Trophoblast cell (in vitro differentiated cells and primary cell): ENCODE measurements at regions not wholly inside any gene's neighbourhood (a gene's known extent, or its start where the extent isn't known, plus 50 kb on each side); places are given as distances from the start of the nearest gene placed in this dataset.

Experiments
- DNase-seq, 2 donors: peaks; one replicate each; pipeline ENCODE4 v3.0.0-alpha.2; 2016
- H2AFZ ChIP-seq: 2 replicates; pipeline ENCODE4 v1.6.1; 2013; ENCODE audit warnings: low read length, moderate library complexity, mild to moderate bottlenecking; ENCODE audit not compliant: insufficient read depth, poor library complexity
- H2AK5ac ChIP-seq: 2 replicates; pipeline ENCODE4 v1.6.1; 2013; ENCODE audit warnings: mild to moderate bottlenecking, low read length
- H2BK120ac ChIP-seq: 2 replicates; pipeline ENCODE4 v1.6.1; 2013; ENCODE audit warnings: low read length, mild to moderate bottlenecking, moderate library complexity; ENCODE audit not compliant: insufficient read depth, poor library complexity
- H2BK12ac ChIP-seq: 2 replicates; pipeline ENCODE4 v1.6.1; 2013; ENCODE audit warnings: mild to moderate bottlenecking, low read length, moderate library complexity
- H2BK5ac ChIP-seq: 2 replicates; pipeline ENCODE4 v1.6.1; 2013; ENCODE audit warnings: low read length, low read depth, moderate library complexity, mild to moderate bottlenecking; ENCODE audit not compliant: poor library complexity
- H3K14ac ChIP-seq: 2 replicates; pipeline ENCODE4 v1.6.1; 2013; ENCODE audit warnings: mild to moderate bottlenecking, low read length
- H3K18ac ChIP-seq: 2 replicates; pipeline ENCODE4 v1.6.1; 2013; ENCODE audit warnings: mild to moderate bottlenecking, low read length
- H3K23ac ChIP-seq: 2 replicates; pipeline ENCODE4 v1.6.1; 2013; ENCODE audit warnings: low read length
- H3K27ac ChIP-seq: 2 replicates; pipeline ENCODE4 v1.5.1; 2013; ENCODE audit warnings: low read depth, mild to moderate bottlenecking, inconsistent platforms, low read length, moderate library complexity
- H3K27me3 ChIP-seq: 2 replicates; pipeline ENCODE4 v1.6.1; 2013; ENCODE audit warnings: inconsistent platforms, mild to moderate bottlenecking, low read length, moderate library complexity; ENCODE audit not compliant: insufficient read depth
- H3K36me3 ChIP-seq, 2 experiments: 1 replicate in 1 of 2; 2 replicates in 1 of 2; pipeline ENCODE4 v1.6.1; 2013; ENCODE audit warnings: low read length in 2 of 2, mild to moderate bottlenecking in 2 of 2, moderate library complexity in 1 of 2; ENCODE audit not compliant: insufficient read depth in 2 of 2, control insufficient read depth in 1 of 2
- H3K4ac ChIP-seq: 2 replicates; pipeline ENCODE4 v1.6.1; 2013; ENCODE audit warnings: low read depth, mild to moderate bottlenecking, low read length, moderate library complexity
- H3K4me1 ChIP-seq, 2 experiments: 1 replicate in 1 of 2; 2 replicates in 1 of 2; pipeline ENCODE4 v1.6.1; 2013; ENCODE audit warnings: low read length in 2 of 2, mild to moderate bottlenecking in 2 of 2, moderate library complexity in 1 of 2; ENCODE audit not compliant: insufficient read depth in 2 of 2, control insufficient read depth in 1 of 2
- H3K4me2 ChIP-seq: 2 replicates; pipeline ENCODE4 v1.6.1; 2013; ENCODE audit warnings: inconsistent platforms, mild to moderate bottlenecking, low read length, moderate library complexity
- H3K4me3 ChIP-seq: 2 replicates; pipeline ENCODE4 v1.5.1; 2013; ENCODE audit warnings: mild to moderate bottlenecking, low read depth, low read length, inconsistent platforms
- H3K79me1 ChIP-seq: one replicate; pipeline ENCODE4 v1.6.1; 2013; ENCODE audit warnings: low read length
- H3K79me2 ChIP-seq: 2 replicates; pipeline ENCODE4 v1.6.1; 2013; ENCODE audit warnings: low read length, mild to moderate bottlenecking; ENCODE audit not compliant: control insufficient read depth, insufficient read depth, poor library complexity
- H3K9ac ChIP-seq: 2 replicates; pipeline ENCODE4 v1.6.1; 2013; ENCODE audit warnings: mild to moderate bottlenecking, low read length
- H3K9me3 ChIP-seq: 2 replicates; pipeline ENCODE4 v1.6.1; 2013; ENCODE audit warnings: low read depth, mild to moderate bottlenecking, control low read depth, inconsistent platforms, low read length; ENCODE audit not compliant: insufficient read depth
- H4K12ac ChIP-seq: 2 replicates; pipeline ENCODE4 v1.6.1; 2013; ENCODE audit warnings: low read depth, mild to moderate bottlenecking, low read length, moderate library complexity
- H4K8ac ChIP-seq: 2 replicates; pipeline ENCODE4 v1.6.1; 2013; ENCODE audit warnings: low read depth, mild to moderate bottlenecking, low read length, moderate library complexity
- H4K91ac ChIP-seq: one replicate; pipeline ENCODE4 v1.6.1; 2013; ENCODE audit warnings: low read depth, mild to moderate bottlenecking, low read length, moderate library complexity
- WGBS: extraction: QIAGEN DNeasy Blood & Tissue Kit; methylation state at CpG from one replicate; pipeline ENCODE4 v1.1.7; 2013; ENCODE audit warnings: missing lambda C conversion rate; ENCODE audit not compliant: insufficient read length, insufficient coverage; ENCODE audit errors: extremely low coverage; 5-methylcytosine and 5-hydroxymethylcytosine counted together

- Histone ChIP-seq H3K4ac (no peak overlapping the region), H3K18ac (no peak overlapping the region), H3K9me3 (no peaks in the 10 kb centered on the region), H3K79me2 (no peaks in the 10 kb centered on the region), H2BK120ac (no peak overlapping the region), H3K4me2 (no peak overlapping the region), H3K27ac (no peak overlapping the region), H2AFZ (no peak overlapping the region), H3K23ac (no peak overlapping the region), H3K9ac (no peak overlapping the region), H3K27me3 (no peaks in the 10 kb centered on the region), H4K8ac (no peak overlapping the region), H3K4me3 (no peak overlapping the region), H2AK5ac (no peak overlapping the region), H3K36me3 (no peaks in the 10 kb centered on the region), H3K79me1 (no peaks in the 10 kb centered on the region), H2BK12ac (no peak overlapping the region), H4K12ac (no peak overlapping the region), H3K14ac (no peak overlapping the region), H4K91ac (no peak overlapping the region), H2BK5ac (no peak overlapping the region), H3K4me1 (no peaks in the 10 kb centered on the region)
- no peak for DNase-seq
- WGBS: no CpG with 5 or more reads among the region's 10 CpGs
Measured at GRCh38 chr1:30588311-30589073, 134.9 kb downstream of the MATN1 start.

- Histone ChIP-seq H3K27me3 (no peaks in the 10 kb centered on the region), H3K18ac (no peak overlapping the region), H3K79me1 (no peaks in the 10 kb centered on the region), H3K4me1 (no peaks in the 10 kb centered on the region), H3K27ac (no peak overlapping the region), H3K9me3 (no peaks in the 10 kb centered on the region), H3K4ac (no peak overlapping the region), H3K23ac (no peak overlapping the region), H2BK12ac (no peak overlapping the region), H2AK5ac (no peak overlapping the region), H3K9ac (no peak overlapping the region), H3K4me2 (no peak overlapping the region), H2BK120ac (no peak overlapping the region), H3K79me2 (no peaks in the 10 kb centered on the region), H2BK5ac (no peak overlapping the region), H3K14ac (no peak overlapping the region), H4K8ac (no peak overlapping the region), H4K12ac (no peak overlapping the region), H3K4me3 (no peak overlapping the region), H2AFZ (no peak overlapping the region), H4K91ac (no peak overlapping the region), H3K36me3 (no peaks in the 10 kb centered on the region)
- no CpG with 5 or more reads among the region's 7 CpGs for WGBS
- DNase-seq: no peak
Measured at GRCh38 chr1:30586671-30587070, 136.7 kb downstream of the MATN1 start.

DNA sequence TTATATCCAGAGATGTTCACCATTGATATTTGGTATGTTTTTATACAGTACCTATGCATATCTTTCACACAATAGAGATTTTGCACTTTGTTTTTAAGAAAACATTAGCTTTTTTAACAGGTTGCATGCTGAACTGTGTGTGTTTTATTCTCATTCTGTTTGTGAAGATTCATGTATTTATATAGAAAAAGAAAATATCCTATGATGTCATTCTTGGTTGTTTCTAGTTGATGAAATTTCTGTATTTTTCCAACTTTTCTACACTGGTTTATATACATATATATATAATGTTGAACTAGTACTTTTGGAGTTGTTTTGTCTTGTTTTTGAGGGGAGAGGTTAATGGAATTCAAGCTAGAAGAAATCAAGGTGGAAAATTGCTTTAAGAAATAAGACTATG lies 143.8 kb downstream of the MATN1 start:
- no peak overlapping the region for H4K91ac ChIP-seq
- H3K14ac ChIP-seq: no peak overlapping the region
- H2BK12ac ChIP-seq: no peak overlapping the region
- DNase-seq: no peak
- no peak overlapping the region for H3K18ac ChIP-seq
- no peaks in the 10 kb centered on the region for H3K79me2 ChIP-seq
- H3K4me2 ChIP-seq: no peak overlapping the region
- H3K23ac ChIP-seq: no peak overlapping the region
- no peak overlapping the region for H2BK5ac ChIP-seq
- no peak overlapping the region for H3K27ac ChIP-seq
- H3K27me3 ChIP-seq: no peaks in the 10 kb centered on the region
- H3K4ac ChIP-seq: no peak overlapping the region
- H3K9ac ChIP-seq: no peak overlapping the region
- no peak overlapping the region for H4K8ac ChIP-seq
- no peak overlapping the region for H3K4me3 ChIP-seq
- H2AK5ac ChIP-seq: no peak overlapping the region
- H4K12ac ChIP-seq: no peak overlapping the region
- H3K36me3 ChIP-seq: no peaks in the 10 kb centered on the region
- no peak overlapping the region for H2BK120ac ChIP-seq
- H3K9me3 ChIP-seq: peaks cover 4% of the 10 kb centered on the region
- no peaks in the 10 kb centered on the region for H3K4me1 ChIP-seq
- H2AFZ ChIP-seq: no peak overlapping the region
- no peaks in the 10 kb centered on the region for H3K79me1 ChIP-seq

DNA sequence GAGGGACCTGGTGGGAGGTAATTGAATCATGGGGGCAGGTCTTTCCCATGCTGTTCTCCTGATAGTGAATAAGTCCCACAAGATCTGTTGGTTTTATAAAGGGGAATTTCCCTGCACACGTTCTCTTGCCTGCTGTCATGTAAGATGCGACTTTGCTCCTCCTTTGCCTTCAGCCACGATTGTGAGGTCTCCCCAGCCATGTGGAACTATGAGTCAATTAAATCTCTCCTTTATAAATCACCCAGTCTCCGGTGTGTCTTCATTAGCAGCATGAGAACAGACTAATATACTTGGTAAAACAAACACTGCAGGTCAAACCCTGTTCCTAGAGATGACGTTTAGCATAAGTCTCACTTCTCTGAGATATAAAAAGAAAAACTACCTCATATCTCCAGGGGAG lies 148.3 kb downstream of the MATN1 start:
- H4K8ac ChIP-seq: no peak overlapping the region
- no peak overlapping the region for H3K14ac ChIP-seq
- no peaks in the 10 kb centered on the region for H3K4me1 ChIP-seq
- H3K4me2 ChIP-seq: no peak overlapping the region
- H2BK120ac ChIP-seq: no peak overlapping the region
- no peak overlapping the region for H3K18ac ChIP-seq
- no peak overlapping the region for H2BK5ac ChIP-seq
- no peak overlapping the region for H3K4ac ChIP-seq
- H4K91ac ChIP-seq: no peak overlapping the region
- H4K12ac ChIP-seq: no peak overlapping the region
- no peak overlapping the region for H2AK5ac ChIP-seq
- H3K9ac ChIP-seq: no peak overlapping the region
- no peaks in the 10 kb centered on the region for H3K36me3 ChIP-seq
- no CpG with 5 or more reads among the region's 5 CpGs for WGBS
- H3K27me3 ChIP-seq: no peaks in the 10 kb centered on the region
- no peak for DNase-seq
- no peak overlapping the region for H2BK12ac ChIP-seq
- H3K79me1 ChIP-seq: no peaks in the 10 kb centered on the region
- peaks cover 4% of the 10 kb centered on the region for H3K9me3 ChIP-seq
- H3K4me3 ChIP-seq: no peak overlapping the region
- no peak overlapping the region for H3K27ac ChIP-seq
- H2AFZ ChIP-seq: no peak overlapping the region
- H3K23ac ChIP-seq: no peak overlapping the region
- H3K79me2 ChIP-seq: no peaks in the 10 kb centered on the region
